Tibial nerve (tissue), 4 donors: ENCODE measurements at regions not wholly inside any gene's neighbourhood (a gene's known extent, or its start where the extent isn't known, plus 50 kb on each side); places are given as distances from the start of the nearest gene placed in this dataset.

Experiments
- EP300 ChIP-seq, 2 donors: sonication (generic); formaldehyde crosslinking; IDR thresholded peaks; one replicate each; pipeline ENCODE4 v1.6.1; 2017; ENCODE audit warnings: antibody characterized with exemption in 2 of 2, mild to moderate bottlenecking in 1 of 2
- POLR2A ChIP-seq, 2 donors: fragments of 450-650 bp; IDR thresholded peaks; one replicate each; pipeline ENCODE4 v1.6.1; 2017; ENCODE audit warnings: antibody characterized with exemption in 2 of 2, mild to moderate bottlenecking in 2 of 2, moderate library complexity in 2 of 2
- TF ChIP-seq, protein P1 (sequence below), 5 experiments: fragments of 200-600 bp in 3 of 5; fragments of 450-650 bp in 2 of 5; sonication (generic) in 3 of 5; IDR thresholded peaks; one replicate each; pipeline ENCODE4 v1.5.1; 2016 to 2019; ENCODE audit warnings: antibody characterized with exemption in 5 of 5, mild to moderate bottlenecking in 3 of 5, moderate library complexity in 2 of 5

DNA sequence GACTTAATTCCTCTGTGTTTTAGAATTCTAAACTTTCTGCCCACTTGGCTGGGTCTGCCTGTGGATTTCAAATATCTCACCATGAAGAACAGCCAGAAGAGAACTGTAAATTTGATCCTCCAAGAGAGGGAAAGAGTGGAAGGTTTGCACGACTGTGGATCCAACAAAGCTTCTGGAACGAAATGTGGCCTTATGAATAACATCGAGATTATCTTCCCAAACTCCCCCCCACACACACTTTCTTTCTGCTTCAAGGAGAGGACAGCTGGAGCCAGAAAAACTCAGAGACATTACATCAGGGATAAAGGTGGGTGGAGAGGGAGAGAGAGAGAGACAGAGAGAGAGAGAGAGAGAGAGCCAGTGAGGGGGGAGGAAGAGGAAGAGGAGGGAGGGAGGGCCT is 570.1 kb upstream of the MGMT start:
- TF ChIP-seq, protein P1, sequence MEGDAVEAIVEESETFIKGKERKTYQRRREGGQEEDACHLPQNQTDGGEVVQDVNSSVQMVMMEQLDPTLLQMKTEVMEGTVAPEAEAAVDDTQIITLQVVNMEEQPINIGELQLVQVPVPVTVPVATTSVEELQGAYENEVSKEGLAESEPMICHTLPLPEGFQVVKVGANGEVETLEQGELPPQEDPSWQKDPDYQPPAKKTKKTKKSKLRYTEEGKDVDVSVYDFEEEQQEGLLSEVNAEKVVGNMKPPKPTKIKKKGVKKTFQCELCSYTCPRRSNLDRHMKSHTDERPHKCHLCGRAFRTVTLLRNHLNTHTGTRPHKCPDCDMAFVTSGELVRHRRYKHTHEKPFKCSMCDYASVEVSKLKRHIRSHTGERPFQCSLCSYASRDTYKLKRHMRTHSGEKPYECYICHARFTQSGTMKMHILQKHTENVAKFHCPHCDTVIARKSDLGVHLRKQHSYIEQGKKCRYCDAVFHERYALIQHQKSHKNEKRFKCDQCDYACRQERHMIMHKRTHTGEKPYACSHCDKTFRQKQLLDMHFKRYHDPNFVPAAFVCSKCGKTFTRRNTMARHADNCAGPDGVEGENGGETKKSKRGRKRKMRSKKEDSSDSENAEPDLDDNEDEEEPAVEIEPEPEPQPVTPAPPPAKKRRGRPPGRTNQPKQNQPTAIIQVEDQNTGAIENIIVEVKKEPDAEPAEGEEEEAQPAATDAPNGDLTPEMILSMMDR (IDR thresholded peaks at IDR 0.05), result no peak
- TF ChIP-seq POLR2A (IDR thresholded peaks at IDR 0.05) (no peak), EP300 (IDR thresholded peaks at IDR 0.05) (no peak)
